ENCODE measurements at regions not wholly inside any gene's neighbourhood (a gene's known extent, or its start where the extent isn't known, plus 50 kb on each side); places are given as distances from the start of the nearest gene placed in this dataset.
A peak's percentile ranks its signal among the peaks of the same experiment; 100 is the strongest.

GRCh38 chr3:127092776-127093175 is 100.2 kb upstream of the PRR23E start:
- DNase-seq (peak in 1 of 5 donors; percentile 46), FAIRE-seq (no peak)
- H3K36me3 ChIP-seq (ENCODE audit: control insufficient read depth in 2 of 3, insufficient read depth in 3 of 3, low read length in 3 of 3), result no peaks in the 10 kb centered on the region
- no peak overlapping the region for H3K27ac ChIP-seq (ENCODE audit: low read depth in 2 of 2, low read length in 2 of 2)
- intact Hi-C loops (cut with DNase I), result no loop called here
- no peaks in the 10 kb centered on the region for H3K4me1 ChIP-seq (ENCODE audit: control insufficient read depth in 2 of 3, insufficient read depth in 2 of 3, low read depth in 1 of 3, low read length in 3 of 3)
- H3K9me3 ChIP-seq (ENCODE audit: control insufficient read depth in 2 of 3, insufficient read depth in 1 of 3, low read length in 3 of 3), result no peaks in the 10 kb centered on the region
- H3K4me3 ChIP-seq (ENCODE audit: low read length in 3 of 3), result no peak overlapping the region
- H3K27me3 ChIP-seq (ENCODE audit: control insufficient read depth, insufficient read depth, low read length), result no peaks in the 10 kb centered on the region
- TF ChIP-seq CTCF (IDR thresholded peaks at IDR 0.05; ENCODE audit: borderline replicate concordance, extremely low read depth, insufficient read depth), result no peak
- no peak overlapping the region for H3K9ac ChIP-seq (ENCODE audit: low read length in 3 of 3)

- no peaks in the 10 kb centered on the region for H3K4me1 ChIP-seq (ENCODE audit: control insufficient read depth in 2 of 3, insufficient read depth in 2 of 3, low read depth in 1 of 3, low read length in 3 of 3)
- H3K27ac ChIP-seq (ENCODE audit: low read depth in 2 of 2, low read length in 2 of 2), result no peak overlapping the region
- H3K36me3 ChIP-seq (ENCODE audit: control insufficient read depth in 2 of 3, insufficient read depth in 3 of 3, low read length in 3 of 3), result no peaks in the 10 kb centered on the region
- no peak for TF ChIP-seq CTCF (IDR thresholded peaks at IDR 0.05; ENCODE audit: borderline replicate concordance, extremely low read depth, insufficient read depth)
- no peaks in the 10 kb centered on the region for H3K27me3 ChIP-seq (ENCODE audit: control insufficient read depth, insufficient read depth, low read length)
- DNase-seq, result peak in 1 of 5 donors; percentile 67
- intact Hi-C loops (cut with DNase I), result no loop called here
- no peak overlapping the region for H3K4me3 ChIP-seq (ENCODE audit: low read length in 3 of 3)
- no peaks in the 10 kb centered on the region for H3K9me3 ChIP-seq (ENCODE audit: control insufficient read depth in 2 of 3, insufficient read depth in 1 of 3, low read length in 3 of 3)
- H3K9ac ChIP-seq (ENCODE audit: low read length in 3 of 3), result no peak overlapping the region
- no peak for FAIRE-seq
These were observed 99.6 kb upstream of the PRR23E start for GRCh38 chr3:127093312-127093711.

- intact Hi-C loops (cut with DNase I), result no loop called here
- no peaks in the 10 kb centered on the region for H3K36me3 ChIP-seq (ENCODE audit: control insufficient read depth in 2 of 3, insufficient read depth in 3 of 3, low read length in 3 of 3)
- no peak overlapping the region for H3K9ac ChIP-seq (ENCODE audit: low read length in 3 of 3)
- DNase-seq (no peak), FAIRE-seq (no peak)
- no peaks in the 10 kb centered on the region for H3K9me3 ChIP-seq (ENCODE audit: control insufficient read depth in 2 of 3, insufficient read depth in 1 of 3, low read length in 3 of 3)
- H3K4me3 ChIP-seq (ENCODE audit: low read length in 3 of 3), result no peak overlapping the region
- no peaks in the 10 kb centered on the region for H3K27me3 ChIP-seq (ENCODE audit: control insufficient read depth, insufficient read depth, low read length)
- no peaks in the 10 kb centered on the region for H3K4me1 ChIP-seq (ENCODE audit: control insufficient read depth in 2 of 3, insufficient read depth in 2 of 3, low read depth in 1 of 3, low read length in 3 of 3)
- no peak for TF ChIP-seq CTCF (IDR thresholded peaks at IDR 0.05; ENCODE audit: borderline replicate concordance, extremely low read depth, insufficient read depth)
- H3K27ac ChIP-seq (ENCODE audit: low read depth in 2 of 2, low read length in 2 of 2), result no peak overlapping the region
These were observed 97.2 kb upstream of the PRR23E start for GRCh38 chr3:127095774-127096173.

All from kidney (tissue), 13 donors.